PC-9 (cell line): ENCODE measurements at regions not wholly inside any gene's neighbourhood (a gene's known extent, or its start where the extent isn't known, plus 50 kb on each side); places are given as distances from the start of the nearest gene placed in this dataset.

Experiments used
- BruUV-seq: library from RNA; stranded (reverse); fragments of 400-500 nt; replicated peaks from 2 replicates; lab custom pipeline; 2021; lab: Mats Ljungman, UMichigan
- CTCF ChIA-PET: fragments of 300-600 bp; sonication (Branson Sonifier 250); formaldehyde crosslinking; loops from one replicate; lab custom pipeline; 2022; ENCODE audit warnings: antibody characterized with exemption; lab: Charles Lee
- POLR2A ChIA-PET: fragments of 300-600 bp; sonication (Branson Sonifier 250); formaldehyde crosslinking; loops from one replicate; lab custom pipeline; 2022; ENCODE audit warnings: antibody characterized with exemption; ENCODE audit not compliant: unreplicated experiment; lab: Charles Lee
- DNase-seq, 2 experiments: peaks; one replicate each; pipeline versions ENCODE4 v3.0.0 to v3.0.0-alpha.2; 2015 to 2022; ENCODE audit warnings: mixed read lengths in 1 of 2
- H2AFZ ChIP-seq: fragments of 200-600 bp; sonication (generic); 2 replicates; pipeline ENCODE4 v1.8.1; 2017; ENCODE audit warnings: antibody characterized with exemption
- H3F3A ChIP-seq: fragments of 200-600 bp; sonication (generic); 2 replicates; pipeline ENCODE4 v1.8.1; 2017; ENCODE audit warnings: antibody characterized with exemption, mild to moderate bottlenecking, low read depth; ENCODE audit not compliant: insufficient read depth
- H3K27ac ChIP-seq: fragments of 200-600 bp; sonication (generic); 2 replicates; pipeline ENCODE4 v1.6.1; 2016; ENCODE audit warnings: mixed run types
- H3K27me3 ChIP-seq: fragments of 200-600 bp; sonication (generic); 2 replicates; pipeline ENCODE4 v1.6.1; 2016; ENCODE audit warnings: low read depth, mixed run types; ENCODE audit not compliant: insufficient read depth
- H3K36me3 ChIP-seq: fragments of 200-600 bp; sonication (generic); 2 replicates; pipeline ENCODE4 v1.6.1; 2016; ENCODE audit warnings: low read depth, mixed run types
- H3K4me1 ChIP-seq: fragments of 200-600 bp; sonication (generic); replicated peaks from 2 replicates; pipeline ENCODE4 v1.6.1; 2016; ENCODE audit warnings: mixed run types; ENCODE audit not compliant: insufficient read depth
- H3K4me2 ChIP-seq: fragments of 200-600 bp; sonication (generic); 2 replicates; pipeline ENCODE4 v1.6.1; 2017; ENCODE audit warnings: mixed run types
- H3K4me3 ChIP-seq: fragments of 200-600 bp; sonication (generic); 2 replicates; pipeline ENCODE4 v1.6.1; 2016; ENCODE audit warnings: mixed run types
- H3K79me2 ChIP-seq: fragments of 200-600 bp; sonication (generic); 2 replicates; pipeline ENCODE4 v1.6.1; 2017; ENCODE audit warnings: low read depth, mixed run types
- H3K9me2 ChIP-seq: fragments of 200-600 bp; sonication (generic); 2 replicates; pipeline ENCODE4 v1.8.1; 2017; ENCODE audit warnings: mild to moderate bottlenecking; ENCODE audit not compliant: insufficient read depth
- H3K9me3 ChIP-seq: fragments of 200-600 bp; sonication (generic); 2 replicates; pipeline ENCODE4 v1.8.1; 2016; ENCODE audit warnings: low read depth; ENCODE audit not compliant: insufficient read depth
- H4K20me1 ChIP-seq: fragments of 200-600 bp; sonication (generic); 2 replicates; pipeline ENCODE4 v1.8.1; 2017; ENCODE audit not compliant: insufficient read depth
- EZH2 ChIP-seq: fragments of 200-600 bp; sonication (generic); IDR thresholded peaks from 2 replicates; pipeline ENCODE4 v1.8.0; 2017; ENCODE audit warnings: antibody characterized with exemption, low read depth
- intact Hi-C: fragments of 100-400 bp; cut with micrococcal nuclease; formaldehyde crosslinking; loops from one replicate; pipeline ENCODE4 v1.10.0; 2022; ENCODE audit not compliant: unreplicated experiment
- TF ChIP-seq, protein P1 (sequence below): fragments of 200-600 bp; sonication (generic); conservative IDR thresholded peaks from 2 replicates; pipeline ENCODE4 v1.6.1; 2017; ENCODE audit warnings: mixed run types, antibody characterized with exemption, mild to moderate bottlenecking, moderate library complexity

DNA sequence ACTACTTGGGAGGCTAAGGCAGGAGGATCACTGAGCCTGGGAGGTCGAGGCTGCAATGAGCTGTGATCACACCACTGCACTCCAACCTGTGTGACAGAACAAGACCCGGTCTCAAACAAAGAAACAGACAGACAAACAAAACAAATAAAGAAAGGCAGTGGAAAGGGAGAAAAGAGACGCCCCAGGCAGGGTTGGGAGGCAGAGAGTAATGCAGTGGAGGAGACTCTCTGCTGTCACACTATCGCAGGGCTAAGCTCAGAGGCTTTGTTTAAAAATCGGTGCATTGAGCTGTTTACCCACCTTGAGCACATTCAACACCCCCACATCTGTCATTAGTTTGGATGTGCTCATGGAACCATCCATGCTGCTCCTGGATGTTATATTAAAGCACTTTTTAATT, 84.2 kb upstream of the RMP24 start:
- ChIA-PET CTCF (no interaction called here), POLR2A (no interaction called here)
- H3F3A ChIP-seq = no peaks in the 10 kb centered on the region
- no peak overlapping the region for H3K4me2 ChIP-seq
- no TSS peak for BruUV-seq
- no peaks in the 10 kb centered on the region for H3K36me3 ChIP-seq
- no peaks in the 10 kb centered on the region for H4K20me1 ChIP-seq
- no peak for TF ChIP-seq EZH2
- TF ChIP-seq, protein P1, sequence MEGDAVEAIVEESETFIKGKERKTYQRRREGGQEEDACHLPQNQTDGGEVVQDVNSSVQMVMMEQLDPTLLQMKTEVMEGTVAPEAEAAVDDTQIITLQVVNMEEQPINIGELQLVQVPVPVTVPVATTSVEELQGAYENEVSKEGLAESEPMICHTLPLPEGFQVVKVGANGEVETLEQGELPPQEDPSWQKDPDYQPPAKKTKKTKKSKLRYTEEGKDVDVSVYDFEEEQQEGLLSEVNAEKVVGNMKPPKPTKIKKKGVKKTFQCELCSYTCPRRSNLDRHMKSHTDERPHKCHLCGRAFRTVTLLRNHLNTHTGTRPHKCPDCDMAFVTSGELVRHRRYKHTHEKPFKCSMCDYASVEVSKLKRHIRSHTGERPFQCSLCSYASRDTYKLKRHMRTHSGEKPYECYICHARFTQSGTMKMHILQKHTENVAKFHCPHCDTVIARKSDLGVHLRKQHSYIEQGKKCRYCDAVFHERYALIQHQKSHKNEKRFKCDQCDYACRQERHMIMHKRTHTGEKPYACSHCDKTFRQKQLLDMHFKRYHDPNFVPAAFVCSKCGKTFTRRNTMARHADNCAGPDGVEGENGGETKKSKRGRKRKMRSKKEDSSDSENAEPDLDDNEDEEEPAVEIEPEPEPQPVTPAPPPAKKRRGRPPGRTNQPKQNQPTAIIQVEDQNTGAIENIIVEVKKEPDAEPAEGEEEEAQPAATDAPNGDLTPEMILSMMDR = no peak
- intact Hi-C loops = no loop called here
- no peaks in the 10 kb centered on the region for H3K9me3 ChIP-seq
- H3K27ac ChIP-seq = no peak overlapping the region
- no peak overlapping the region for H3K4me3 ChIP-seq
- H3K27me3 ChIP-seq = no peaks in the 10 kb centered on the region
- no peaks in the 10 kb centered on the region for H3K9me2 ChIP-seq
- DNase-seq = no peak
- H3K4me1 ChIP-seq = no peaks in the 10 kb centered on the region
- H2AFZ ChIP-seq = no peak overlapping the region
- no peaks in the 10 kb centered on the region for H3K79me2 ChIP-seq

DNA sequence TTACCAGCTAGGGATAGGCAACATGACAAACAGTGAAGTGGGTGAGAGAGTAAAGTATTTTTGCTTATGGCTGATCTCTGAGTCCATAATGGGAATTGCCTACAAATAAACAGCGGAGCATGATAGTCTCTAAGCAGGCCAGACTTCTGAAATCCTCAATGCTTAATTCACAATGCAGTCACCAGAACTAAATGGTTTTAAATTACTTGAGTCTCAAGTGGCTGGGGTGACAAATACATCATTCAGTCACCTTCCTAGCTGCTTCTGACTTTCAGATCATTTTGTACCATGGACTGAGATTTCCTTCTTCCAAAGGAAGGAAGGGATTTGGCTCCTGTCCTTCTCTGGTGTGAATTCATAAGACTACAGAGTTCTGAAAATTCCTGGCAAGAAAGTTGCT, 82.8 kb upstream of the RMP24 start:
- TF ChIP-seq, protein P1 = no peak
- no peak for TF ChIP-seq EZH2

DNA sequence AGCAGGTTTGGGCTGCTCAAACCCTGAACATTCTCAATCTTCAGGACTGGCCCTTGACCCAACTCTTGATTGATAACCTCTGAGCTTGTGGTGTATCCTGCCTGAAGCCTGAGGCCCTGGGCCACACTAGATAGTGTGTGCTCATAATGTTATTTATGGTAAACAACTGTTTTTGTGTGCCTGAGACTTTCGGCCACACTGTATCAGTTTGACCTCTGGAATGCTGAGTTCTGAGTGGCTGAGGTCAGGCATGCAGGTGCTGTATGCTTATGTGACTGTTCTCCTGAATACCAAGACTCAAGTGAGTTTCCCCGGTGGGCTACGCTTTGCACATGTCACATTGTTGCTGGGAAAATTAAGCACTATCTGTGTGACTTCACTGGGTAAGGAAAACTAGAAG, 82.2 kb upstream of the RMP24 start:
- no peak for TF ChIP-seq EZH2
- TF ChIP-seq, protein P1 = no peak
- Histone ChIP-seq H4K20me1 (no peaks in the 10 kb centered on the region), H3K27ac (no peak overlapping the region), H3K9me3 (no peaks in the 10 kb centered on the region), H3K4me3 (no peak overlapping the region), H3K36me3 (no peaks in the 10 kb centered on the region), H3K9me2 (no peaks in the 10 kb centered on the region), H3K27me3 (no peaks in the 10 kb centered on the region), H3F3A (no peaks in the 10 kb centered on the region), H3K4me1 (no peaks in the 10 kb centered on the region), H3K79me2 (no peaks in the 10 kb centered on the region), H3K4me2 (no peak overlapping the region), H2AFZ (no peak overlapping the region)
- no TSS peak for BruUV-seq
- no peak for DNase-seq
- ChIA-PET POLR2A (no interaction called here), CTCF (no interaction called here)
- intact Hi-C loops = no loop called here

More for the DNA sequence above, 82.8 kb upstream of the RMP24 start:
- intact Hi-C loops = no loop called here
- no TSS peak for BruUV-seq
- Histone ChIP-seq H4K20me1 (no peaks in the 10 kb centered on the region), H3K9me3 (no peaks in the 10 kb centered on the region), H3K4me3 (no peak overlapping the region), H3K4me2 (no peak overlapping the region), H3F3A (no peaks in the 10 kb centered on the region), H3K9me2 (no peaks in the 10 kb centered on the region), H2AFZ (no peak overlapping the region), H3K27ac (no peak overlapping the region), H3K27me3 (no peaks in the 10 kb centered on the region), H3K79me2 (no peaks in the 10 kb centered on the region), H3K36me3 (no peaks in the 10 kb centered on the region), H3K4me1 (no peaks in the 10 kb centered on the region)
- ChIA-PET POLR2A (no interaction called here), CTCF (no interaction called here)
- DNase-seq = no peak
